ENCODE measurements at regions not wholly inside any gene's neighbourhood (a gene's known extent, or its start where the extent isn't known, plus 50 kb on each side); places are given as distances from the start of the nearest gene placed in this dataset.

GRCh38 chr4:104044369-104044768 lies 324.6 kb upstream of the TACR3 start:
- no peak for TF ChIP-seq REST (IDR thresholded peaks at IDR 0.05; ENCODE audit: low read depth, low read length)
- no peak for TF ChIP-seq MAX (IDR thresholded peaks at IDR 0.05; ENCODE audit: low read depth)
- TF ChIP-seq IRF3 (IDR thresholded peaks at IDR 0.05; ENCODE audit: low read depth, low read length): no peak
- no peak for TF ChIP-seq CTCF (IDR thresholded peaks at IDR 0.05)
- TF ChIP-seq RAD21 (IDR thresholded peaks at IDR 0.05; ENCODE audit: low read length): no peak
- no peak for TF ChIP-seq USF1 (IDR thresholded peaks at IDR 0.05; ENCODE audit: borderline replicate concordance, low read depth)
- no peak for TF ChIP-seq ELF1 (IDR thresholded peaks at IDR 0.05)
- TF ChIP-seq USF2 (IDR thresholded peaks at IDR 0.05; ENCODE audit: borderline replicate concordance, low read depth, low read length): no peak
- no peak for TF ChIP-seq SIN3A (IDR thresholded peaks at IDR 0.05; ENCODE audit: borderline replicate concordance, low read depth, low read length)
- no peak for TF ChIP-seq EZH2phosphoT487 (IDR thresholded peaks at IDR 0.05; ENCODE audit: borderline replicate concordance, low read depth)
- no peak for TF ChIP-seq EP300 (IDR thresholded peaks at IDR 0.05; ENCODE audit: borderline replicate concordance in 1 of 2, low read depth in 1 of 2, low read length in 1 of 2)
- TF ChIP-seq JUND (IDR thresholded peaks at IDR 0.05): no peak

Measured in SK-N-SH (cell line).